H1 (cell line): ENCODE measurements at regions not wholly inside any gene's neighbourhood (a gene's known extent, or its start where the extent isn't known, plus 50 kb on each side); places are given as distances from the start of the nearest gene placed in this dataset.

Experiments
- CTCF ChIA-PET: fragments of 300-600 bp; sonication (Branson Sonifier 250); formaldehyde crosslinking; loops from one replicate; lab custom pipeline; 2021; ENCODE audit not compliant: partially characterized antibody; lab: Charles Lee
- POLR2A ChIA-PET: fragments of 300-600 bp; sonication (Branson Sonifier 250); formaldehyde crosslinking; loops from one replicate; lab custom pipeline; 2021; ENCODE audit warnings: inconsistent platforms; ENCODE audit not compliant: partially characterized antibody; lab: Charles Lee
- DNase-seq, 2 experiments: peaks; one replicate each; pipeline versions ENCODE4 v3.0.0 to v3.0.0-alpha.2; 2010 to 2022; ENCODE audit warnings: low spot score in 2 of 2, low read depth in 1 of 2, mixed read lengths in 1 of 2
- FAIRE-seq: peaks from 2 replicates; lab custom pipeline; 2011; peaks lifted over from hg19 to GRCh38; lab: Jason Lieb, UNC
- H2AFZ ChIP-seq: 2 replicates; pipeline ENCODE4 v1.8.1; 2012; ENCODE audit warnings: low read length, inconsistent platforms
- H2AK5ac ChIP-seq: 2 replicates; pipeline ENCODE4 v1.6.1; 2013; ENCODE audit warnings: low read depth, low read length
- H2BK120ac ChIP-seq: replicated peaks from 2 replicates; pipeline ENCODE3; 2013; ENCODE audit warnings: low read depth, low read length, inconsistent platforms
- H2BK12ac ChIP-seq: 2 replicates; pipeline ENCODE4 v1.6.1; 2013; ENCODE audit warnings: low read depth, low read length
- H2BK15ac ChIP-seq: 2 replicates; pipeline ENCODE4 v1.6.1; 2013; ENCODE audit warnings: low read length
- H2BK20ac ChIP-seq: 2 replicates; pipeline ENCODE4 v1.6.1; 2013; ENCODE audit warnings: low read length
- H2BK5ac ChIP-seq: 2 replicates; pipeline ENCODE4 v1.6.1; 2013; ENCODE audit warnings: low read depth, low read length
- H3K14ac ChIP-seq: 2 replicates; pipeline ENCODE4 v1.6.1; 2013; ENCODE audit warnings: inconsistent platforms; ENCODE audit not compliant: insufficient read length
- H3K18ac ChIP-seq: 2 replicates; pipeline ENCODE4 v1.6.1; 2013; ENCODE audit warnings: low read length; ENCODE audit errors: extremely low read depth
- H3K23ac ChIP-seq: 2 replicates; pipeline ENCODE4 v1.6.1; 2013; ENCODE audit warnings: inconsistent platforms; ENCODE audit not compliant: insufficient read length
- H3K23me2 ChIP-seq: 2 replicates; pipeline ENCODE4 v1.6.1; 2013; ENCODE audit warnings: low read depth, low read length
- H3K27ac ChIP-seq: 2 replicates; pipeline ENCODE4 v1.6.1; 2011; ENCODE audit warnings: low read depth, low read length, inconsistent platforms
- H3K27me3 ChIP-seq, 4 experiments: replicated peaks in 1 of 4; 1 replicate in 1 of 4; 2 replicates in 3 of 4; pipeline versions ENCODE4 v1.6.1 to v1.8.1; 2011 to 2013; ENCODE audit warnings: low read length in 3 of 4, mild to moderate bottlenecking in 3 of 4, inconsistent platforms in 2 of 4, mixed read lengths in 2 of 4, moderate library complexity in 1 of 4; ENCODE audit not compliant: control insufficient read depth in 3 of 4, insufficient read depth in 3 of 4; ENCODE audit errors: extremely low read depth in 1 of 4
- H3K36me3 ChIP-seq, 4 experiments: 2 replicates each; pipeline versions ENCODE4 v1.6.1 to v1.8.1; 2011 to 2013; ENCODE audit warnings: mild to moderate bottlenecking in 4 of 4, low read length in 3 of 4, moderate library complexity in 2 of 4, control low read depth in 1 of 4, inconsistent platforms in 1 of 4; ENCODE audit not compliant: insufficient read depth in 4 of 4, control insufficient read depth in 2 of 4
- H3K4ac ChIP-seq: replicated peaks from 2 replicates; pipeline ENCODE3; 2013; ENCODE audit warnings: low read length, low read depth, mixed read lengths, inconsistent platforms; ENCODE audit not compliant: insufficient read length
- H3K4me1 ChIP-seq, 4 experiments: replicated peaks in 1 of 4; 1 replicate in 1 of 4; 2 replicates in 3 of 4; pipeline versions ENCODE4 v1.6.1 to v1.8.1; 2011 to 2013; ENCODE audit warnings: low read length in 3 of 4, inconsistent platforms in 2 of 4, mixed read lengths in 1 of 4; ENCODE audit not compliant: insufficient read depth in 4 of 4, control insufficient read depth in 3 of 4
- H3K4me2 ChIP-seq, 2 experiments: 2 replicates each; pipeline versions ENCODE4 v1.6.1 to v1.8.1; 2011 to 2013; ENCODE audit warnings: low read depth in 2 of 2, low read length in 2 of 2, control low read depth in 1 of 2, inconsistent platforms in 1 of 2, mild to moderate bottlenecking in 1 of 2; ENCODE audit not compliant: insufficient read depth in 1 of 2
- H3K4me3 ChIP-seq, 4 experiments: fragments of 200-600, 300-600 bp in 1 of 4; sonication (generic), shearing (Covaris generic), sonication (Bioruptor Twin) in 1 of 4; 2 replicates each; pipeline versions ENCODE4 v1.5.1 to v1.8.1; 2011 to 2016; ENCODE audit warnings: low read length in 4 of 4, low read depth in 3 of 4, control low read depth in 2 of 4, inconsistent platforms in 2 of 4, mild to moderate bottlenecking in 2 of 4, mixed read lengths in 1 of 4, moderate library complexity in 1 of 4; ENCODE audit not compliant: insufficient read depth in 2 of 4; ENCODE audit errors: extremely low read depth in 1 of 4
- H3K56ac ChIP-seq: replicated peaks from 2 replicates; pipeline ENCODE3; 2013; ENCODE audit warnings: low read depth, mild to moderate bottlenecking, mixed read lengths, low read length, inconsistent platforms; ENCODE audit not compliant: insufficient read length
- H3K79me1 ChIP-seq: 2 replicates; pipeline ENCODE4 v1.6.1; 2013; ENCODE audit warnings: low read depth, low read length, control low read depth
- H3K79me2 ChIP-seq, 2 experiments: 2 replicates each; pipeline versions ENCODE4 v1.6.1 to v1.8.1; 2012 to 2013; ENCODE audit warnings: low read length in 2 of 2, mild to moderate bottlenecking in 2 of 2, inconsistent platforms in 1 of 2; ENCODE audit not compliant: insufficient read depth in 2 of 2, control insufficient read depth in 1 of 2
- H3K9ac ChIP-seq, 4 experiments: replicated peaks in 1 of 4; 1 replicate in 1 of 4; 2 replicates in 3 of 4; pipeline versions ENCODE4 v1.6.1 to v1.8.1; 2011 to 2013; ENCODE audit warnings: low read depth in 3 of 4, low read length in 3 of 4, control low read depth in 2 of 4, mild to moderate bottlenecking in 2 of 4, moderate library complexity in 2 of 4, inconsistent platforms in 1 of 4; ENCODE audit errors: extremely low read depth in 1 of 4
- H3K9me3 ChIP-seq, 2 experiments: 2 replicates each; pipeline versions ENCODE4 v1.6.1 to v1.8.1; 2012 to 2013; ENCODE audit warnings: mild to moderate bottlenecking in 2 of 2, moderate library complexity in 2 of 2, control low read depth in 1 of 2, inconsistent platforms in 1 of 2, low read depth in 1 of 2, low read length in 1 of 2, mixed read lengths in 1 of 2; ENCODE audit not compliant: insufficient read depth in 2 of 2
- H4K20me1 ChIP-seq, 2 experiments: replicated peaks in 1 of 2; 2 replicates each; pipeline versions ENCODE3 to v1.8.1; 2011 to 2013; ENCODE audit warnings: inconsistent platforms in 2 of 2, low read length in 2 of 2, mild to moderate bottlenecking in 1 of 2; ENCODE audit not compliant: insufficient read depth in 2 of 2, control insufficient read depth in 1 of 2
- H4K5ac ChIP-seq: 2 replicates; pipeline ENCODE4 v1.6.1; 2013; ENCODE audit warnings: low read length, low read depth, mixed read lengths, inconsistent platforms; ENCODE audit not compliant: insufficient read length
- H4K8ac ChIP-seq: 2 replicates; pipeline ENCODE4 v1.8.0; 2013; ENCODE audit warnings: mild to moderate bottlenecking, moderate library complexity, low read length, inconsistent platforms; ENCODE audit not compliant: insufficient read depth; ENCODE audit errors: extremely low read depth
- H4K91ac ChIP-seq: replicated peaks from 2 replicates; pipeline ENCODE3; 2013; ENCODE audit warnings: low read length, mixed read lengths, inconsistent platforms; ENCODE audit not compliant: insufficient read length
- BCL11A ChIP-seq, 2 experiments: IDR thresholded peaks; one replicate each; pipeline ENCODE4 v1.6.1; 2011; ENCODE audit warnings: low read depth in 2 of 2, low read length in 2 of 2, mild to moderate bottlenecking in 2 of 2
- CHD2 ChIP-seq: IDR thresholded peaks from 2 replicates; pipeline ENCODE4 v1.6.1; 2012; ENCODE audit warnings: low read length, improper control_type of control experiment
- HDAC6 ChIP-seq: IDR thresholded peaks from one replicate; pipeline ENCODE4 v1.7.1; 2012; ENCODE audit warnings: low read depth, mild to moderate bottlenecking, inconsistent platforms, low read length, moderate library complexity
- TCF12 ChIP-seq: IDR thresholded peaks from 2 replicates; pipeline ENCODE4 v1.6.1; 2011; ENCODE audit warnings: low read depth, mild to moderate bottlenecking, low read length
- TEAD4 ChIP-seq: IDR thresholded peaks from 2 replicates; pipeline ENCODE4 v1.6.1; 2012; ENCODE audit warnings: low read depth, low read length, inconsistent platforms, mixed read lengths
- WGBS, 2 experiments: shearing (Covaris generic) in 1 of 2; methylation state at CpG; one replicate each; pipeline versions ENCODE4 v1.1.6 to v1.1.7; 2013 to 2015; ENCODE audit warnings: low lambda C conversion rate in 2 of 2, mixed read lengths in 2 of 2, inconsistent platforms in 1 of 2, low coverage in 1 of 2, missing lambda C conversion rate in 1 of 2; ENCODE audit not compliant: insufficient replicate concordance in 2 of 2, insufficient coverage in 1 of 2, insufficient read length in 1 of 2; ENCODE audit errors: extremely low coverage in 1 of 2, missing lambda C conversion rate in 1 of 2; 5-methylcytosine and 5-hydroxymethylcytosine counted together

DNA sequence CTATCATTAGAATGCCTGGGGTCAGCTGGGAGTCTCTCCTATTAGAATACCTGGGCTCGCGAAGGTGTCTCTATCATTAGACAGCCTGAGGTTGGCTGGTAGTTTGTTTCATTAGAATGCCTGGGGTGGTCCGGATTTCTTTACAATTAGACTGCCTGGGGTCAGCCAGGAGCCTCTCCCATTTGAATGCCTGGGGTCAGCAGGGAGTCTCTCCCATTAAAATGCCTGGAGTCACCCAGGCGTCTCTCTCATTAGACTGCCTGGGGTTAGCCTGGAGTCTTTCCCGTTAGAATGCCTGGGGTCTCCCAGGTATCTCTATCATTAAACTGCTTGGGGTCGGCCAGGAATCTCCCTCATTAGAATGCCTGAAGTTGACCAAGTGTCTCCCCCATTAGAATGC is 1458.3 kb downstream of the UQCRFS1 start:
- ChIA-PET POLR2A (no interaction called here), CTCF (no interaction called here)
- H3K56ac ChIP-seq = no peak overlapping the region
- no peak overlapping the region for H3K4me2 ChIP-seq
- no peak overlapping the region for H2BK5ac ChIP-seq
- H3K9ac ChIP-seq = no peak overlapping the region
- H4K20me1 ChIP-seq = peaks cover 0 to 2% of the 10 kb centered on the region in 2 experiments
- no peak overlapping the region for H2AFZ ChIP-seq
- H3K4me1 ChIP-seq = no peaks in the 10 kb centered on the region; a peak in 1 of 7 replicates
- no peaks in the 10 kb centered on the region for H3K23me2 ChIP-seq
- no peak overlapping the region for H2BK20ac ChIP-seq
- no peak overlapping the region for H4K5ac ChIP-seq
- H4K8ac ChIP-seq = no peak overlapping the region
- no peak overlapping the region for H2BK15ac ChIP-seq
- WGBS, 2 experiments = 59% methylated on average over 6 of the region's 6 CpGs; no CpG with 5 or more reads in 1 of the 2 experiments
- no peaks in the 10 kb centered on the region for H3K79me1 ChIP-seq
- H3K14ac ChIP-seq = no peak overlapping the region
- no peak overlapping the region for H2BK12ac ChIP-seq
- H3K27me3 ChIP-seq = peaks cover 13 to 83% (median 36%) of the 10 kb centered on the region in 4 experiments
- no peak overlapping the region for H2BK120ac ChIP-seq
- no peak for FAIRE-seq
- H3K4ac ChIP-seq = no peak overlapping the region
- no peak overlapping the region for H3K18ac ChIP-seq
- H4K91ac ChIP-seq = no peak overlapping the region
- H3K36me3 ChIP-seq = no peaks in the 10 kb centered on the region
- no peak overlapping the region for H3K23ac ChIP-seq
- TF ChIP-seq BCL11A (IDR thresholded peaks at IDR 0.05; ENCODE audit: low read depth in 2 of 2, low read length in 2 of 2) (no peak), CHD2 (no peak), TEAD4 (no peak), HDAC6 (no peak), TCF12 (0 out of 2 replicates have a peak, but pooled peaks have one; percentile 13)
- no peak overlapping the region for H2AK5ac ChIP-seq
- no peak overlapping the region for H3K27ac ChIP-seq
- no peaks in the 10 kb centered on the region for H3K79me2 ChIP-seq
- no peak overlapping the region for H3K4me3 ChIP-seq
- no peak for DNase-seq
- no peaks in the 10 kb centered on the region for H3K9me3 ChIP-seq
